ENCODE measurements at regions not wholly inside any gene's neighbourhood (a gene's known extent, or its start where the extent isn't known, plus 50 kb on each side); places are given as distances from the start of the nearest gene placed in this dataset.

- TF ChIP-seq CTCF (IDR thresholded peaks at IDR 0.05 in 4 of 5, conservative IDR thresholded peaks at IDR 0.05 in 1 of 5) (no peak), POLR2A (IDR thresholded peaks at IDR 0.05) (no peak)
These were observed 202.3 kb upstream of the PRNP start for GRCh38 chr20:4483961-4484360.

All from gastrocnemius medialis (tissue), 4 donors.